ENCODE measurements at regions not wholly inside any gene's neighbourhood (a gene's known extent, or its start where the extent isn't known, plus 50 kb on each side); places are given as distances from the start of the nearest gene placed in this dataset.

- TF ChIP-seq, protein P1, sequence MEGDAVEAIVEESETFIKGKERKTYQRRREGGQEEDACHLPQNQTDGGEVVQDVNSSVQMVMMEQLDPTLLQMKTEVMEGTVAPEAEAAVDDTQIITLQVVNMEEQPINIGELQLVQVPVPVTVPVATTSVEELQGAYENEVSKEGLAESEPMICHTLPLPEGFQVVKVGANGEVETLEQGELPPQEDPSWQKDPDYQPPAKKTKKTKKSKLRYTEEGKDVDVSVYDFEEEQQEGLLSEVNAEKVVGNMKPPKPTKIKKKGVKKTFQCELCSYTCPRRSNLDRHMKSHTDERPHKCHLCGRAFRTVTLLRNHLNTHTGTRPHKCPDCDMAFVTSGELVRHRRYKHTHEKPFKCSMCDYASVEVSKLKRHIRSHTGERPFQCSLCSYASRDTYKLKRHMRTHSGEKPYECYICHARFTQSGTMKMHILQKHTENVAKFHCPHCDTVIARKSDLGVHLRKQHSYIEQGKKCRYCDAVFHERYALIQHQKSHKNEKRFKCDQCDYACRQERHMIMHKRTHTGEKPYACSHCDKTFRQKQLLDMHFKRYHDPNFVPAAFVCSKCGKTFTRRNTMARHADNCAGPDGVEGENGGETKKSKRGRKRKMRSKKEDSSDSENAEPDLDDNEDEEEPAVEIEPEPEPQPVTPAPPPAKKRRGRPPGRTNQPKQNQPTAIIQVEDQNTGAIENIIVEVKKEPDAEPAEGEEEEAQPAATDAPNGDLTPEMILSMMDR (IDR thresholded peaks at IDR 0.05; ENCODE audit: low read depth, low read length, missing control alignments), result no peak
- no peak for DNase-seq (ENCODE audit: extremely low read depth, low read depth)
- H3K4me3 ChIP-seq (replicated peaks; ENCODE audit: low read depth, low read length), result no peak overlapping the region
These were observed 449.1 kb upstream of the RGS6 start for GRCh38 chr14:71483154-71483553.

DNA sequence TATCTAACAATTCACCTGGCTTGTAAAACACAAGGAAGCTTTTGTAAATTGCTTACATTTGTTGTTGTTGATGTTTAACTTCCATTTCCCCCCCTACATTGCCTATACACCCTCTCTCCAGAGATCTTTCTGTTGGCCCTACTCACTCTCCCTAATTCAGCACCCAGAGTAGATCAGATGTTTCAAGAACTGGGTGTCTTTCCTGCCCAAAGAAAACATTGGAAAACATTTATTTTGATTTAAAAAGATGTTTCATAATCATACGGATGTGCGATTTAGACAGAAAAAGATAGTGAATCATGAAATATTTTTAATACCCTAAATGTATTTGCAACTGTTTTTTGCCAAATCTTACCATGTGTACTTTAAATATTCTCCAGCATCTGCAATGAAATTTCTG, 446.4 kb upstream of the RGS6 start:
- no peak for DNase-seq (ENCODE audit: extremely low read depth, low read depth)
- TF ChIP-seq, protein P1 (IDR thresholded peaks at IDR 0.05; ENCODE audit: low read depth, low read length, missing control alignments), result no peak
- H3K4me3 ChIP-seq (replicated peaks; ENCODE audit: low read depth, low read length), result no peak overlapping the region

- TF ChIP-seq, protein P1 (IDR thresholded peaks at IDR 0.05; ENCODE audit: low read depth, low read length, missing control alignments), result no peak
- no peak overlapping the region for H3K4me3 ChIP-seq (replicated peaks; ENCODE audit: low read depth, low read length)
- no peak for DNase-seq (ENCODE audit: extremely low read depth, low read depth)
These were observed 445.9 kb upstream of the RGS6 start for GRCh38 chr14:71486279-71486678.

DNA sequence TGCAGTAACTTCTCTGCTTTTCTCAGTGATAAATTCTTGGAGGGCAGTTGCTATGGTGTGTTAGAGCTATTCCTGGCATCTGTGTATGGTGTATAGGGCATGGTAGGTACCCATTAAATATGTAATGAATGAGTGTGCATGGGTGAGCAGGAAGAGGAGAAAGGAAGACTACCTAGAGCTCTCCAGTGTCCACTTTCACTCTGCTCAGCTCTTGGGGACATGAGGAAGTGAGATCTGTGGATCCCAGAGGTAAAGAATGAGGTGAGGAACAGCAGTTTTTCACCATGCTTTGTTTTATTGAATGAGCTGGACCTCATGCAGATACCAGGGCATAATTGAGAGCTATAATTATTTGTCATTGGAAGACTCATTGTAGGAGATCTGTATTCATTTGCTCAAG, 444.8 kb upstream of the RGS6 start:
- H3K4me3 ChIP-seq (replicated peaks; ENCODE audit: low read depth, low read length), result no peak overlapping the region
- no peak for DNase-seq (ENCODE audit: extremely low read depth, low read depth)
- TF ChIP-seq, protein P1 (IDR thresholded peaks at IDR 0.05; ENCODE audit: low read depth, low read length, missing control alignments), result no peak

- no peak overlapping the region for H3K4me3 ChIP-seq (replicated peaks; ENCODE audit: low read depth, low read length)
- DNase-seq (ENCODE audit: extremely low read depth, low read depth), result no peak
- TF ChIP-seq, protein P1 (IDR thresholded peaks at IDR 0.05; ENCODE audit: low read depth, low read length, missing control alignments), result no peak
These were observed 444.3 kb upstream of the RGS6 start for GRCh38 chr14:71487941-71488340.

GRCh38 chr14:71488703-71489191, 443.5 kb upstream of the RGS6 start:
- DNase-seq (ENCODE audit: extremely low read depth, low read depth), result no peak
- H3K4me3 ChIP-seq (replicated peaks; ENCODE audit: low read depth, low read length), result no peak overlapping the region
- TF ChIP-seq, protein P1 (IDR thresholded peaks at IDR 0.05; ENCODE audit: low read depth, low read length, missing control alignments), result no peak

GRCh38 chr14:71489742-71490141, 442.5 kb upstream of the RGS6 start:
- no peak for DNase-seq (ENCODE audit: extremely low read depth, low read depth)
- H3K4me3 ChIP-seq (replicated peaks; ENCODE audit: low read depth, low read length), result no peak overlapping the region
- TF ChIP-seq, protein P1 (IDR thresholded peaks at IDR 0.05; ENCODE audit: low read depth, low read length, missing control alignments), result no peak

Data from HFF-Myc (cell line).